ENCODE measurements at regions not wholly inside any gene's neighbourhood (a gene's known extent, or its start where the extent isn't known, plus 50 kb on each side); places are given as distances from the start of the nearest gene placed in this dataset.

DNA sequence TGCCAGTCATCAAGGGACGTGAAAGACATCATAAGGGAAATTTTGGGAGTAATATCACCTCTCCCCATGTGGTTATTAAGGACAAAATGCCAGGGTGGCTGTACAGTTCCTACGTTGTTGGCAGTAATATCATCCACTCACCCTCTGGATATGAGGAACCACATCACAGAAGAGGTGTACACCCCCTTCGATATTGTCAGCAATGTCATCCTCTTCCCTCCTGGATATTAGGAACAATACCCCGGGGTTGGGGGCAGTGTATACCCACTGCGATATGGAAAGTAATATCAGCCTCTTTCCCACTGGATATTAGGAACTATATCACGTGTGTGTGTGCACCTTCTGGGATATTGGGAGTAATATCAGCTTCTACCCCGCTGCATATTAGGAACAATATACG, 1933.3 kb downstream of the SUCLG1 start:
- H3K4me1 ChIP-seq (ENCODE audit: insufficient read depth, insufficient read length), result no peaks in the 10 kb centered on the region
- H3K9ac ChIP-seq (ENCODE audit: insufficient read length, low read depth), result no peak overlapping the region

DNA sequence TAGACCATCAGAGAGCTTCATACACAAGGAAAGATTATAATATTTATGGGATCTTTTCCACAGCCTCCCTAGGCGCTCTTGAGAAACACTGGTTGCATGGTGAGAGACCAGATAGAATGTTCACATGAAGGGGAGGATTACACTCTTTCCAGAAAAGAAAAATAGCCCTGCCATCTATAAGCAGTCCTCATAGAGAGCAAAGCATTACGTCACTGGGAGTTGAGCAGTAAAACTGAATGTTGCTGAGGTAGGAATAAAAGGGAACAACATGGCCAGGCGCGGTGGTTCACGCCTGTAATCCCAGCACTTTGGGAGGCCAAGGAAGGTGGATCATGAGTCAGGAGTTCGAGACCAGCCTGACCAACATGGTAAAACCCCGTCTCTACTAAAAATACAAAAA, 1934.3 kb downstream of the SUCLG1 start:
- TF ChIP-seq SUZ12 (IDR thresholded peaks at IDR 0.05; ENCODE audit: extremely low read depth, insufficient read depth, insufficient read length) (no peak), ZNF274 (IDR thresholded peaks at IDR 0.05; ENCODE audit: low read depth, low read length) (no peak), YY1 (IDR thresholded peaks at IDR 0.05; ENCODE audit: insufficient read depth, insufficient read length) (no peak)
- no peak for DNase-seq (ENCODE audit: low read depth, low spot score)
- no peaks in the 10 kb centered on the region for H3K9me3 ChIP-seq (ENCODE audit: insufficient read depth, low read length)
- no peaks in the 10 kb centered on the region for H3K4me1 ChIP-seq (ENCODE audit: insufficient read depth, insufficient read length)
- H3K9ac ChIP-seq (ENCODE audit: insufficient read length, low read depth), result no peak overlapping the region
- H3K36me3 ChIP-seq (ENCODE audit: insufficient read depth, insufficient read length, low read length), result no peaks in the 10 kb centered on the region
- no peak overlapping the region for H3K4me3 ChIP-seq (ENCODE audit: insufficient read length, low read depth)
- H3K27me3 ChIP-seq (ENCODE audit: insufficient read depth, insufficient read length), result no peaks in the 10 kb centered on the region

More for the DNA sequence above, 1933.3 kb downstream of the SUCLG1 start:
- Histone ChIP-seq H3K4me3 (ENCODE audit: insufficient read length, low read depth) (no peak overlapping the region), H3K36me3 (ENCODE audit: insufficient read depth, insufficient read length, low read length) (no peaks in the 10 kb centered on the region), H3K27me3 (ENCODE audit: insufficient read depth, insufficient read length) (no peaks in the 10 kb centered on the region), H3K9me3 (ENCODE audit: insufficient read depth, low read length) (no peaks in the 10 kb centered on the region)
- DNase-seq (ENCODE audit: low read depth, low spot score), result no peak
- TF ChIP-seq YY1 (IDR thresholded peaks at IDR 0.05; ENCODE audit: insufficient read depth, insufficient read length) (no peak), ZNF274 (IDR thresholded peaks at IDR 0.05; ENCODE audit: low read depth, low read length) (no peak), SUZ12 (IDR thresholded peaks at IDR 0.05; ENCODE audit: extremely low read depth, insufficient read depth, insufficient read length) (no peak)

DNA sequence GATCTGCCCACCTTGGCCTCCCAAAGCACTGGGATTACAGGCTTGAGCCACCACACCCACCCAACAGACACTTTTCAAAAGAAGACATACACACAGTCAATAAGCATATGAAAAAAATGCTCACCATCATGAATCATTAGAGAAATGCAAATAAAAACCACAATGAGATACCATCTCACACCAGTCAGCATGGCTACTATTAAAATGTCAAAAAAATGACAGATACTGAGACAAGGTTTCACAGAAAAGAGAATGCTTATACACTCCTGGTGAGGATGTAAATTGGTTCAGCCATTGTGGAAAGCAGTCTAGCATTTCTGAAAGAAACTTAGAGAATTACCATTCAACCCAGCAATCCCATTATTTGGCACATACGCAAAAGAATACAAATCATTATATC, 1947.2 kb downstream of the SUCLG1 start:
- H3K9ac ChIP-seq (ENCODE audit: insufficient read length, low read depth), result no peak overlapping the region
- no peaks in the 10 kb centered on the region for H3K4me1 ChIP-seq (ENCODE audit: insufficient read depth, insufficient read length)
- TF ChIP-seq ZNF274 (IDR thresholded peaks at IDR 0.05; ENCODE audit: low read depth, low read length) (no peak), SUZ12 (IDR thresholded peaks at IDR 0.05; ENCODE audit: extremely low read depth, insufficient read depth, insufficient read length) (no peak), YY1 (IDR thresholded peaks at IDR 0.05; ENCODE audit: insufficient read depth, insufficient read length) (no peak)
- H3K4me3 ChIP-seq (ENCODE audit: insufficient read length, low read depth), result no peak overlapping the region
- H3K9me3 ChIP-seq (ENCODE audit: insufficient read depth, low read length), result no peaks in the 10 kb centered on the region
- H3K27me3 ChIP-seq (ENCODE audit: insufficient read depth, insufficient read length), result no peaks in the 10 kb centered on the region
- no peaks in the 10 kb centered on the region for H3K36me3 ChIP-seq (ENCODE audit: insufficient read depth, insufficient read length, low read length)
- no peak for DNase-seq (ENCODE audit: low read depth, low spot score)

DNA sequence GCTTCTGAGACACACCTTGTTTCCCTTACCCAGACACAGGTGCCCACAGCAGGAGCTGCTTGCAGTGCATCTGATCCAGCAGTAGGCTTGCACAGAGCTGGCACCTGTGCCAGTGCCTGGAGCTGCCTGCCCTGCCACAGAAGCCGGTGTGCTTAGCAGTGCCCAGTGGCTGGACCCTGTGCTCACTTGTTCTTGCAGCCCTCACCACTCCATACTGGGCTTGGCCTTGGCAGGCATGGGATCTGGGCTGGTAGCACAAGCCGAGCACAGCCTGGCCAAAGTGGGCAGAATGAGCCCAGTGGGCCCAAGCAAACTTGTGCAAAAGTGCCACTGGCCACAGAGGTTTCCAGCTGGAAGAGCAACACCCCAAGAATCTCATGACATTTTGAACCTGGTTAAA, 1950.4 kb downstream of the SUCLG1 start:
- Histone ChIP-seq H3K4me1 (ENCODE audit: insufficient read depth, insufficient read length) (no peaks in the 10 kb centered on the region), H3K27me3 (ENCODE audit: insufficient read depth, insufficient read length) (no peaks in the 10 kb centered on the region), H3K9ac (ENCODE audit: insufficient read length, low read depth) (no peak overlapping the region), H3K4me3 (ENCODE audit: insufficient read length, low read depth) (no peak overlapping the region), H3K36me3 (ENCODE audit: insufficient read depth, insufficient read length, low read length) (no peaks in the 10 kb centered on the region), H3K9me3 (ENCODE audit: insufficient read depth, low read length) (no peaks in the 10 kb centered on the region)
- TF ChIP-seq ZNF274 (IDR thresholded peaks at IDR 0.05; ENCODE audit: low read depth, low read length), result no peak
- TF ChIP-seq SUZ12 (IDR thresholded peaks at IDR 0.05; ENCODE audit: extremely low read depth, insufficient read depth, insufficient read length), result no peak
- no peak for TF ChIP-seq YY1 (IDR thresholded peaks at IDR 0.05; ENCODE audit: insufficient read depth, insufficient read length)
- DNase-seq (ENCODE audit: low read depth, low spot score), result no peak

DNA sequence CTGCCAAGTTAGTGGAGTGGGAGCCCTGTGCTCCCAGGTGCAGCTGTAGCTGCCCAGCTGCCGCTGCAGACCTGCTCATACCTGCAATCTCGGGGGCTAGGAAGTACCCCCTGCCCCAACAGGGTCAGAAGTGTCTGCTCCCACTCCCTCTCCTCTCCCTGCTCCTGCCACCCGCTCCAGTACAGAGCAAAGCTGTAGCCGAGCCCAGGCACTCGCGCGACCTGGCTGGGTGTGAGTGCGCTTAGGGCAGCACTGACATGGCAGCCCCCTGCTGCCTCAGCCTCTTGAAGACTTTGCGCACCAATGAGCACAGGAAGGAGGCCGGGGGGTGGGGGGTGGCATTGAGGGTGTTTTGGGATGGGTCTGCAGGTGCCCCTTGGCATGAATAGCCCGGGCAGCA, 1951.4 kb downstream of the SUCLG1 start:
- no peaks in the 10 kb centered on the region for H3K4me1 ChIP-seq (ENCODE audit: insufficient read depth, insufficient read length)
- no peaks in the 10 kb centered on the region for H3K9me3 ChIP-seq (ENCODE audit: insufficient read depth, low read length)
- H3K36me3 ChIP-seq (ENCODE audit: insufficient read depth, insufficient read length, low read length), result no peaks in the 10 kb centered on the region
- no peak for DNase-seq (ENCODE audit: low read depth, low spot score)
- no peaks in the 10 kb centered on the region for H3K27me3 ChIP-seq (ENCODE audit: insufficient read depth, insufficient read length)
- no peak overlapping the region for H3K9ac ChIP-seq (ENCODE audit: insufficient read length, low read depth)
- H3K4me3 ChIP-seq (ENCODE audit: insufficient read length, low read depth), result no peak overlapping the region
- TF ChIP-seq YY1 (IDR thresholded peaks at IDR 0.05; ENCODE audit: insufficient read depth, insufficient read length) (no peak), SUZ12 (IDR thresholded peaks at IDR 0.05; ENCODE audit: extremely low read depth, insufficient read depth, insufficient read length) (no peak), ZNF274 (IDR thresholded peaks at IDR 0.05; ENCODE audit: low read depth, low read length) (no peak)

DNA sequence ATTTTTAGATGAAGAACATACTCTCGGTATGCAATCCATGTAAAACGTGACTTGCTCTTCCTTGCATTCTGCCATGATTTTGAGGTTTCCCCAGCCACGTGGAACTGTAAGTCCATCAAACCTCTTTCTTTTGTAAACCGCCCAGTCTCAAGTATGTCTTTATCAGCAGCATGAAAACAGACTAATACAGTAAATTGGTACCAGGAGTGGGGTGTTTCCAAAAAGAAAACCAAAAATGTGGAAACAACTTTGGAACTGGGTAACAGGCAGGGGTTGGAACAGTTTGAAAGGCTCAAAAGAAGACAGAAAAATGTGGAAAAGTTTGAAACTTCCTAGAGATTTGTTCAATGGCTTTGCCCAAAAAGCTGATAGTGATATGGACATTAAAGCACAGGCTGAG, 1957.9 kb downstream of the SUCLG1 start:
- no peaks in the 10 kb centered on the region for H3K27me3 ChIP-seq (ENCODE audit: insufficient read depth, insufficient read length)

DNA sequence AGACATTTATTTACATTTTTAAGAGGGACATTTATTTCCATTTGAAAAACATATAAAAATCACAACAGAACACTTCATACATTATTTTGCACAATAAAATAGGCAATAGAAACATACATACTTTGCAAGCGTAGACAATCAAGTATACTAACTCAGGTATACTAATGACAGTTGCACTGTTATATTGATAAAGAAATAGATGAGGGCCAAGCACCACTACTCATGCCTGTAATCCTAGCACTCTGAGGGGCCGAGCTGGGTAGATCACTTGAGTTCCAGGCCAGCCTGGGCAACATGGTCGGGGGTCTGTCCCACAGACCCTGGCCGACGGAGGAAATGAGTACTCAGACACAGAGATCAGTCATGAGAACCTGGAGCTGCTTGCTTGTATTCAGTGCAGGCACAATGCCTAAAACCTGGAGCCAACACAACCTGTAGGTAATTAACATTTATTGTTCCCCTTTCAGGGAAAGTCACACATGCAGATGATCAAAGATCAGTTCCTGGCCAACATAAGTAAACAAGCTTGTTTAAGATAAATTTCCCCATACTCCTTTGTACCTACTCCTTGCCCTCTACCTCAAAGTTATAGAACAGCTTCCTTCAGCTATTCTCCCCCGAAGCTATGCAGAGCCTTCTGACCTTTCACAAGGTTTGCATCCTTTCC, 1960.2 kb downstream of the SUCLG1 start:
- Histone ChIP-seq H3K36me3 (ENCODE audit: insufficient read depth, insufficient read length, low read length) (no peaks in the 10 kb centered on the region), H3K4me3 (ENCODE audit: insufficient read length, low read depth) (no peak overlapping the region), H3K9me3 (ENCODE audit: insufficient read depth, low read length) (no peaks in the 10 kb centered on the region), H3K4me1 (ENCODE audit: insufficient read depth, insufficient read length) (no peaks in the 10 kb centered on the region), H3K9ac (ENCODE audit: insufficient read length, low read depth) (no peak overlapping the region), H3K27me3 (ENCODE audit: insufficient read depth, insufficient read length) (no peaks in the 10 kb centered on the region)
- TF ChIP-seq SUZ12 (IDR thresholded peaks at IDR 0.05; ENCODE audit: extremely low read depth, insufficient read depth, insufficient read length), result no peak
- no peak for DNase-seq (ENCODE audit: low read depth, low spot score)

More for the DNA sequence above, 1957.9 kb downstream of the SUCLG1 start:
- Histone ChIP-seq H3K4me1 (ENCODE audit: insufficient read depth, insufficient read length) (no peaks in the 10 kb centered on the region), H3K9me3 (ENCODE audit: insufficient read depth, low read length) (no peaks in the 10 kb centered on the region), H3K9ac (ENCODE audit: insufficient read length, low read depth) (no peak overlapping the region), H3K4me3 (ENCODE audit: insufficient read length, low read depth) (no peak overlapping the region), H3K36me3 (ENCODE audit: insufficient read depth, insufficient read length, low read length) (no peaks in the 10 kb centered on the region)
- no peak for DNase-seq (ENCODE audit: low read depth, low spot score)
- TF ChIP-seq YY1 (IDR thresholded peaks at IDR 0.05; ENCODE audit: insufficient read depth, insufficient read length) (no peak), SUZ12 (IDR thresholded peaks at IDR 0.05; ENCODE audit: extremely low read depth, insufficient read depth, insufficient read length) (no peak), ZNF274 (IDR thresholded peaks at IDR 0.05; ENCODE audit: low read depth, low read length) (no peak)

Data from NT2/D1 (cell line).